ENCODE measurements at regions not wholly inside any gene's neighbourhood (a gene's known extent, or its start where the extent isn't known, plus 50 kb on each side); places are given as distances from the start of the nearest gene placed in this dataset.

- Histone ChIP-seq H3K4me3 (no peak overlapping the region), H3K27ac (no peak overlapping the region), H3K27me3 (no peaks in the 10 kb centered on the region), H4K20me1 (no peaks in the 10 kb centered on the region), H3K4me2 (no peak overlapping the region), H3K9ac (no peak overlapping the region), H3K4me1 (no peaks in the 10 kb centered on the region), H3K36me3 (no peaks in the 10 kb centered on the region), H3K9me3 (no peaks in the 10 kb centered on the region)
- TF ChIP-seq Cebpa-rat (IDR thresholded peaks at IDR 0.05), result no peak
Observed at GRCh38 chr14:58849601-58850000, 211.8 kb downstream of the DACT1 start.

GRCh38 chr14:58850011-58850410, 212.2 kb downstream of the DACT1 start:
- Histone ChIP-seq H3K36me3 (no peaks in the 10 kb centered on the region), H4K20me1 (no peaks in the 10 kb centered on the region), H3K27me3 (no peaks in the 10 kb centered on the region), H3K9me3 (no peaks in the 10 kb centered on the region), H3K27ac (no peak overlapping the region), H3K4me2 (no peak overlapping the region), H3K4me1 (no peaks in the 10 kb centered on the region), H3K9ac (no peak overlapping the region), H3K4me3 (no peak overlapping the region)
- no peak for TF ChIP-seq Cebpa-rat (IDR thresholded peaks at IDR 0.05)

GRCh38 chr14:58861586-58861985, 223.8 kb downstream of the DACT1 start:
- H4K20me1 ChIP-seq, result no peaks in the 10 kb centered on the region
- peaks cover 6% of the 10 kb centered on the region; the same call in 1 of the 2 replicates for H3K4me1 ChIP-seq
- H3K9me3 ChIP-seq, result peaks cover 29% of the 10 kb centered on the region
- no peak for TF ChIP-seq Cebpa-rat (IDR thresholded peaks at IDR 0.05)
- H3K36me3 ChIP-seq, result no peaks in the 10 kb centered on the region
- H3K4me2 ChIP-seq, result no peak overlapping the region
- H3K27ac ChIP-seq, result no peak overlapping the region
- no peak overlapping the region for H3K4me3 ChIP-seq
- H3K27me3 ChIP-seq, result no peaks in the 10 kb centered on the region
- no peak overlapping the region for H3K9ac ChIP-seq

GRCh38 chr14:58862416-58863160, 224.8 kb downstream of the DACT1 start:
- H3K4me1 ChIP-seq, result peaks cover 6% of the 10 kb centered on the region; the same call in 1 of the 2 replicates
- H3K9ac ChIP-seq, result no peak overlapping the region
- H3K27me3 ChIP-seq, result no peaks in the 10 kb centered on the region
- H3K9me3 ChIP-seq, result peaks cover 29% of the 10 kb centered on the region
- H3K27ac ChIP-seq, result no peak overlapping the region
- H3K4me2 ChIP-seq, result no peak overlapping the region
- no peak overlapping the region for H3K4me3 ChIP-seq
- H3K36me3 ChIP-seq, result no peaks in the 10 kb centered on the region
- TF ChIP-seq Cebpa-rat (IDR thresholded peaks at IDR 0.05), result no peak
- no peaks in the 10 kb centered on the region for H4K20me1 ChIP-seq

GRCh38 chr14:58863661-58864345, 226.0 kb downstream of the DACT1 start:
- no peak for TF ChIP-seq Cebpa-rat (IDR thresholded peaks at IDR 0.05)

GRCh38 chr14:58864751-58865513, 227.2 kb downstream of the DACT1 start:
- Histone ChIP-seq H3K4me2 (no peak overlapping the region), H3K4me3 (no peak overlapping the region), H3K27ac (no peak overlapping the region), H3K36me3 (no peaks in the 10 kb centered on the region), H3K9me3 (peaks cover 14% of the 10 kb centered on the region), H4K20me1 (no peaks in the 10 kb centered on the region), H3K9ac (no peak overlapping the region), H3K4me1 (peaks cover 6% of the 10 kb centered on the region; the same call in 1 of the 2 replicates), H3K27me3 (no peaks in the 10 kb centered on the region)
- no peak for TF ChIP-seq Cebpa-rat (IDR thresholded peaks at IDR 0.05)

More at GRCh38 chr14:58863661-58864345, 226.0 kb downstream of the DACT1 start:
- H3K4me1 ChIP-seq, result peaks cover 6% of the 10 kb centered on the region; the same call in 1 of the 2 replicates
- H3K27ac ChIP-seq, result no peak overlapping the region
- H3K9me3 ChIP-seq, result peaks cover 23% of the 10 kb centered on the region
- no peak overlapping the region for H3K4me2 ChIP-seq
- no peak overlapping the region for H3K9ac ChIP-seq
- H3K36me3 ChIP-seq, result no peaks in the 10 kb centered on the region
- no peaks in the 10 kb centered on the region for H4K20me1 ChIP-seq
- H3K27me3 ChIP-seq, result no peaks in the 10 kb centered on the region
- H3K4me3 ChIP-seq, result no peak overlapping the region

- no peak for TF ChIP-seq Cebpa-rat (IDR thresholded peaks at IDR 0.05)
- no peak overlapping the region for H3K4me3 ChIP-seq
- no peaks in the 10 kb centered on the region for H4K20me1 ChIP-seq
- H3K4me1 ChIP-seq, result peaks cover 3% of the 10 kb centered on the region; the same call in 1 of the 2 replicates
- H3K27ac ChIP-seq, result no peak overlapping the region
- no peak overlapping the region for H3K4me2 ChIP-seq
- no peaks in the 10 kb centered on the region for H3K27me3 ChIP-seq
- no peak overlapping the region for H3K9ac ChIP-seq
- peaks cover 6% of the 10 kb centered on the region for H3K9me3 ChIP-seq
- no peaks in the 10 kb centered on the region for H3K36me3 ChIP-seq
Observed at GRCh38 chr14:58865514-58866281, 227.9 kb downstream of the DACT1 start.

- Histone ChIP-seq H3K4me3 (no peak overlapping the region), H3K9me3 (peaks cover 4% of the 10 kb centered on the region), H3K36me3 (no peaks in the 10 kb centered on the region), H3K4me1 (no peaks in the 10 kb centered on the region), H3K27ac (no peak overlapping the region), H3K4me2 (no peak overlapping the region), H3K9ac (no peak overlapping the region), H4K20me1 (no peaks in the 10 kb centered on the region), H3K27me3 (no peaks in the 10 kb centered on the region)
- TF ChIP-seq Cebpa-rat (IDR thresholded peaks at IDR 0.05), result no peak
Observed at GRCh38 chr14:58866391-58866790, 228.6 kb downstream of the DACT1 start.

GRCh38 chr14:58870961-58871360, 233.2 kb downstream of the DACT1 start:
- Histone ChIP-seq H3K27ac (no peak overlapping the region), H4K20me1 (no peaks in the 10 kb centered on the region), H3K4me1 (no peaks in the 10 kb centered on the region), H3K4me3 (no peak overlapping the region), H3K36me3 (no peaks in the 10 kb centered on the region), H3K9me3 (no peaks in the 10 kb centered on the region), H3K9ac (no peak overlapping the region), H3K27me3 (no peaks in the 10 kb centered on the region), H3K4me2 (no peak overlapping the region)
- TF ChIP-seq Cebpa-rat (IDR thresholded peaks at IDR 0.05), result no peak
